ENCODE measurements at regions not wholly inside any gene's neighbourhood (a gene's known extent, or its start where the extent isn't known, plus 50 kb on each side); places are given as distances from the start of the nearest gene placed in this dataset.

DNA sequence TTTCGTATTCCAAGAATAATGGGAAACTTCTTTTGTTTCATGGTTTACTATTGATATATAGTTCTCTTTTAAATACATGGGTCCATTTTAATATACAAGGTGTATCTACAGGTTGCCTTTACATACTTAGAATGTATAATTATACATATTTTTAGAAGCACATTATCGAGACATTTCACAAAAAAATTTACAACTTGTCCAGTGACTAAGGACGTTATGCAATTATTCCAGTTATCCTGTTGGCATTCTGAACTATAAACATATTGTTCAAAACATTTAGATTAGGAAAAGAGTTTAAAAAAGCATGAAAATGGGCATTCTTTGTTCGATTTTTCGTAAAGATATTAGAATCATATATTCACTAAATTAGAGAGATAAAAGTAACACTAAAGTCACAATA, 344.6 kb upstream of the TMEFF2 start:
- POLR2A ChIA-PET (ENCODE audit: unreplicated experiment): no interaction called here
- no peak overlapping the region for H3K4me2 ChIP-seq (ENCODE audit: low read length)
- intact Hi-C loops (cut with micrococcal nuclease): no loop called here
- DNase-seq (no peak), ATAC-seq (no peak)
- no peak overlapping the region for H2AFZ ChIP-seq (ENCODE audit: low read length)
- no peak overlapping the region for H3K9ac ChIP-seq (ENCODE audit: low read length)
- no peaks in the 10 kb centered on the region for H4K20me1 ChIP-seq (ENCODE audit: low read length)
- H3K27ac ChIP-seq (ENCODE audit: low read length): no peak overlapping the region
- no peaks in the 10 kb centered on the region for H3K9me2 ChIP-seq (replicated peaks; ENCODE audit: low read length)
- CTCF ChIA-PET: no interaction called here
- BruUV-seq (replicated peaks): no TSS peak
- H3K36me3 ChIP-seq (ENCODE audit: low read depth, low read length): no peaks in the 10 kb centered on the region
- TF ChIP-seq EZH2 (IDR thresholded peaks at IDR 0.05; ENCODE audit: low read length, unreplicated experiment): no peak
- TF ChIP-seq EZH2phosphoT487 (IDR thresholded peaks at IDR 0.05; ENCODE audit: borderline replicate concordance, low read length): no peak
- TF ChIP-seq, protein P1, sequence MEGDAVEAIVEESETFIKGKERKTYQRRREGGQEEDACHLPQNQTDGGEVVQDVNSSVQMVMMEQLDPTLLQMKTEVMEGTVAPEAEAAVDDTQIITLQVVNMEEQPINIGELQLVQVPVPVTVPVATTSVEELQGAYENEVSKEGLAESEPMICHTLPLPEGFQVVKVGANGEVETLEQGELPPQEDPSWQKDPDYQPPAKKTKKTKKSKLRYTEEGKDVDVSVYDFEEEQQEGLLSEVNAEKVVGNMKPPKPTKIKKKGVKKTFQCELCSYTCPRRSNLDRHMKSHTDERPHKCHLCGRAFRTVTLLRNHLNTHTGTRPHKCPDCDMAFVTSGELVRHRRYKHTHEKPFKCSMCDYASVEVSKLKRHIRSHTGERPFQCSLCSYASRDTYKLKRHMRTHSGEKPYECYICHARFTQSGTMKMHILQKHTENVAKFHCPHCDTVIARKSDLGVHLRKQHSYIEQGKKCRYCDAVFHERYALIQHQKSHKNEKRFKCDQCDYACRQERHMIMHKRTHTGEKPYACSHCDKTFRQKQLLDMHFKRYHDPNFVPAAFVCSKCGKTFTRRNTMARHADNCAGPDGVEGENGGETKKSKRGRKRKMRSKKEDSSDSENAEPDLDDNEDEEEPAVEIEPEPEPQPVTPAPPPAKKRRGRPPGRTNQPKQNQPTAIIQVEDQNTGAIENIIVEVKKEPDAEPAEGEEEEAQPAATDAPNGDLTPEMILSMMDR (conservative IDR thresholded peaks at IDR 0.05; ENCODE audit: low read depth, low read length): no peak
- no peaks in the 10 kb centered on the region for H3K9me3 ChIP-seq (ENCODE audit: low read length)
- no peaks in the 10 kb centered on the region for H3K27me3 ChIP-seq (ENCODE audit: low read length)
- H3K4me3 ChIP-seq (ENCODE audit: low read length): no peak overlapping the region
- H3K79me2 ChIP-seq (ENCODE audit: low read length): no peaks in the 10 kb centered on the region
- no peaks in the 10 kb centered on the region for H3K4me1 ChIP-seq (ENCODE audit: insufficient read depth, low read length)
- no peaks in the 10 kb centered on the region for H3F3A ChIP-seq (ENCODE audit: low read length, unreplicated experiment)

DNA sequence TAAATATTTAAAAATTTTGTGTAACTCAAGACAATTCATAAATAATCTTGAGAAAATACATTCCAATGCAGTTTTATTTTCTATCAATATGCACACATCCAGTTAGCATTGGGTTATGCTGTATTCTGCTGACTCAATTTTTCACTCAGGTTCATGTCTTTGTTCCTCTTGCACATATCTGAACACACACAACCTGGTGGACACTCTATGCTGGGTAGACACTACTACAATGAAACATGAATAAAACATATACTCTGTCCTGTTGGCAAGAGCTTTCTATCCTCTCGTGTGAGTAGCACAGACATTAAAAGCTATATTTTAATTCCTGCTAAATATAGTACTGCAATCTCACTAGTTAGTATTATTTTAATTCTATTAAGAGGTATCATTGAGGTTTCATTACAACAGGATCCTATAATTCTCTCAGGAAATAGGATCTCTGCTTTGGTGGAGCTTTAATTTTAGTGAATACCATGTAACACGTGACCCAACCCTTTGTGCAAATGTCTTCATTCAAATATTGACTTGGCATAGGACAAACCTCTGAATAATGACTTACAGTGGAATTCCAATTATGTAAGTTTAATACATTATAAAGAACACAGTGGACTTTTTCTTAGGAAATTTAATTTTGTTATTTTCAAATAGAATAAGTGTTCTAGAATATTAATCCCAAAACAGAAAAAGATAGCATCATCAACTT, 342.3 kb upstream of the TMEFF2 start:
- Histone ChIP-seq H3K4me2 (ENCODE audit: low read length) (no peak overlapping the region), H3K36me3 (ENCODE audit: low read depth, low read length) (no peaks in the 10 kb centered on the region), H3K4me3 (ENCODE audit: low read length) (no peak overlapping the region), H3K79me2 (ENCODE audit: low read length) (no peaks in the 10 kb centered on the region), H3K4me1 (ENCODE audit: insufficient read depth, low read length) (no peaks in the 10 kb centered on the region), H3F3A (ENCODE audit: low read length, unreplicated experiment) (no peaks in the 10 kb centered on the region), H3K27ac (ENCODE audit: low read length) (no peak overlapping the region), H3K27me3 (ENCODE audit: low read length) (no peaks in the 10 kb centered on the region), H4K20me1 (ENCODE audit: low read length) (no peaks in the 10 kb centered on the region), H3K9ac (ENCODE audit: low read length) (no peak overlapping the region), H3K9me3 (ENCODE audit: low read length) (no peaks in the 10 kb centered on the region), H3K9me2 (replicated peaks; ENCODE audit: low read length) (no peaks in the 10 kb centered on the region), H2AFZ (ENCODE audit: low read length) (no peak overlapping the region)
- ChIA-PET CTCF (no interaction called here), POLR2A (ENCODE audit: unreplicated experiment) (no interaction called here)
- no TSS peak for BruUV-seq (replicated peaks)
- TF ChIP-seq EZH2 (IDR thresholded peaks at IDR 0.05; ENCODE audit: low read length, unreplicated experiment): no peak
- TF ChIP-seq, protein P1 (conservative IDR thresholded peaks at IDR 0.05; ENCODE audit: low read depth, low read length): no peak
- no peak for TF ChIP-seq EZH2phosphoT487 (IDR thresholded peaks at IDR 0.05; ENCODE audit: borderline replicate concordance, low read length)
- intact Hi-C loops (cut with micrococcal nuclease): no loop called here
- ATAC-seq: no peak
- no peak for DNase-seq
